HG03196 (cell line): ENCODE measurements at regions not wholly inside any gene's neighbourhood (a gene's known extent, or its start where the extent isn't known, plus 50 kb on each side); places are given as distances from the start of the nearest gene placed in this dataset.
"Not testable (repeated sequence)": the region's sequence is repeated elsewhere in the genome, so short reads cannot be mapped to it uniquely, and the experiment has no call there.

Experiments
- ATAC-seq: cut with Tn5 transposase; IDR thresholded peaks from one replicate; pipeline ENCODE4 v1.9.1; 2021; ENCODE audit not compliant: unreplicated experiment

DNA sequence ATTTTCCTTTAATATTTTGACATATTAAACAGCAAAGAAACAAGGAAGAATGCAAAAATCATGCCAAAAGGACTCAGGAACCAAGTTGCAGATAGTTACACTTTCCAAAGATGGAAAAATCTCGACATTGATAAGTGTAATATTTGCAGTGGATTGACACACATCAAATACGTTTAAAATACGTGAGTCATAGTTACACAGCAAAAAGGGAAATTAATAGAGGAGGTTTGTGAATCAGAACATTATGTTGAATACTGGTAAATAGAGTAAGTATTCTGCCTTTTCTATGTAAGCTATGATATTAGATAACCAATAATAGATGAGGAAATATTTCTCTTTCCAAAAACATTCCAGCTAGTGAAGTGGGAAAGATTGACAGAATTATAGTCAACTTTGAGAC, 1761.3 kb upstream of the IGFBP7 start:
- no peak for ATAC-seq

DNA sequence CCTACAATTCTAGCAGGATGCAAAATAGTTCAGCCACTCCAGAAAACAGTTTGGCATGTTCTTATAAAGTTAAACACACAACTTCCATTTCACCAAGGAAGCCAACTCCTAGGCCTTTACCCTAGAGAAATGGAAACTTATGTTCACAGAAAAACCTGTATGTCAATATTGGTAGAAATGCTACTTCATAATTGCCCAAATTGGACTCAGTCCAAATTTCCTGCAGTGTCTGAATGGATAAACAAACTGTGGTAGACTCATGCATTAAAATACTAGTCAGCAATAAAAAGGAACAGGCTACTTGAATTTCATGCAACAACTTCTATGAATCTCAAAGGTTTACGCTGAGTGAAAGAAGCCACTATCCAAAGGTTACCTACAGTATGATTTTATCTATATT, 1738.8 kb upstream of the IGFBP7 start:
- no peak for ATAC-seq

GRCh38 chr4:58843455-58843854, 1733.3 kb upstream of the IGFBP7 start:
- ATAC-seq = no peak

DNA sequence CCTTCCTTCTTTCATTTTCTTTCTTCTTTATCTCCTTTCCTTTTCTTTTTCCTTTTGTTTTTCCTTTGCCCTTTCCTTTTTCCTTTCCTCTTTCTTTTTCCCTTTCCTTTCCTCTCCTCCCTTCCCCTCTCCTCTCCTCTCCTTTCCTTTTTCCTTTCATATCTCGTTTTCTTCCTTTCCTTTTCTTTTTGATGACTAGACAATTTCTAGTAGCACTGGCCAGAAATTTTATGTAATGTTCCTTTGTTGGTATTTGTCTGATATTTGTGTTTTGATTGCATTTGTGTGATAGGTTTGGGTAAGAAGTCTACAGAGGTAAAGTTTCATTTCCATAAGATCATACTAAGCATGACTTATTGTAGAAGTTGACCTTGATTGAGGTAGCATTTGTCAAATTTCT, 1722.9 kb upstream of the IGFBP7 start:
- ATAC-seq = no peak

DNA sequence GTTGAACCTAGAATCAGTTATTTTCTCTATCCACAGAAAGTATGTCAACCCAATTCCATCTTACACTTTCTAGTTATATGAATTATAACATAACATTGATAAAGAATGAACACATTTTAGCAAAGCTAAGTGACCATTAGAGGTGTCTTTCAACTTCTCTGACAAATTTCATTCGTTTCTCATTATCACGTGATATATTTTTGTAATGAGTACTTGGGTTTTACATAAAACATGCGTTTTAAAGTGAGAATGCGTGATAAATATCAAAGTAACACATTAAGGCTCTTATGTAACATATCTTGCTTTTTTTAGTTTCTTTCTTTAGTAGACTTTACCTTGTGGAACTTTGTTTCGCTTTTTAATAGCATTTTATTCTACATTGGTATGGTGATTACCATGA, 1715.1 kb upstream of the IGFBP7 start:
- ATAC-seq = no peak

GRCh38 chr4:58818560-58818959, 1708.4 kb upstream of the IGFBP7 start:
- ATAC-seq = not testable (repeated sequence)

- no peak for ATAC-seq
Measured at GRCh38 chr4:58809948-58810347, 1699.8 kb upstream of the IGFBP7 start.

DNA sequence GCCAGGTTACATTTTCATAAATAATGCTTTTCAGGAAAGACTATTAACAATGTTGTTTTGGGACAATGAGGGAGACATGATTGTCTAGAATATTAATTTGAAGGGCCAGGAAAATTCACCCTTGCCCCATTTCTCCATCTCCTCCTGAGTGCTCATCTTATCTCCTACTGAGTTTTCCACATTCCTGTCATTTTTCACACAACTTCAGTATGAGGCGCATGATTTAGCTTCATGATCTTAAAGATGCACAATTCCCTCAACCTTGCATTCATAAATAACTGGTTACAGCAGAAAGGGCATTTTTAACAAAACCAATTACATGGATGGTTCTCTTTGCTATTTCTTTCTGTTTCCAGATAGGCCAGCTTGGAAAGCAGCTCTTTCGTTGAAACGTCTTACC, 1699.2 kb upstream of the IGFBP7 start:
- no peak for ATAC-seq

- ATAC-seq = no peak
Measured at GRCh38 chr4:58808817-58809216, 1698.6 kb upstream of the IGFBP7 start.

- ATAC-seq = no peak
Measured at GRCh38 chr4:58807843-58808615, 1697.8 kb upstream of the IGFBP7 start.

DNA sequence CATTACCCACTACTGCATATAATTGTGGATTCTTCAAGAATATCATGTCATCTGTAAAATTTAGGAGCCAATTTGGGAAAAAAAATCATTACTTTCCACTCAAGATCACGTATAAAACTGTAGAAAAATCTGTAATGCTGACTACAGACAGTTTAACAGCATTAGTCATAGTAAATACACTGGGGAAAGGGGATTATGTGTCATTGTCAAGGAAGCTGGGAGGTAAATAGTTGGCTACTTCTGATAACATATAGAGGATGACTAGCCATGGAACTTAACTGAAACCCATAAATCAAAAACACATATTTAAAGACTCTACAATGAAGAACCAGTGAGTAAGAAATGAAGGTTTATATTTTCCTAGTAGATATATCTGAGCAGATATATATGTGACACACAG, 1666.4 kb upstream of the IGFBP7 start:
- ATAC-seq = no peak

- ATAC-seq = no peak
Measured at GRCh38 chr4:58767598-58767997, 1657.4 kb upstream of the IGFBP7 start.

DNA sequence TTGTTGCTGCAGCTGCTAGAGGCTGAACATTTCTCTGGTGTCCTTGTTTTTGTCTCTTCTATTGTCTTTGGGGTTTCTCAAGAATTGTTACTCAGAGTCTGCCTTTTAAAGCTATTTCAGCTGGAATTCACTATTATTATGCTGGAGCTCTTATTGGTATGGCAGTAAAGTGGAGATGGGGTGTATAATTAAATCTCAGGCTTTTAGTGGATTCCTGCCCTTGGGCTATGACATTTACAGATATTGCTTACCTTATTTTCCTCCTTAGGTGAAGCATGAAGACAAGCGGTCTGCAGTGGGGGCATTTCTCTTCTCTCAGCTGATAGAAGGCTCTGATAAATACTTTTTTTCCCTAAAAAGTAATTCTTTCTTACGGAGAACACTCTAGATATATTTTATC, 1656.6 kb upstream of the IGFBP7 start:
- no peak for ATAC-seq

DNA sequence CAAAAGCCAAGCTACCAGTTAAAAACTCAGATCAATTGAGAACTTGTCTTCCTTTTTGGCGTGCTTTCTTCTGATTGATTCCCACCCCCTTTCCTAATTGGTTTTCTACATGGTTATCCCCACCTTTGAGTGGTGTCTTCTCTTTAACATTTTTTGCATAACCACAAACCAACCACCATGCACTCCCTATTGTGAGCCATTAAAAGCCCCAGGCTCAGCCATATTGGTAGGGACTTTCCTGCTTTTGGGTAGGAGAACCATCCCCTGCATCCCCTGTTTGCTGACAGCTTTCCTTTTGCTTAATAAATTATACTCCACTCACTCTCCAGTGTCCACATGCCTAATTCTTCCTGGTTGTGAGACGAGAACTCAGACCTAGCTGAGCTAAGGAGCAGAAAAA, 1651.4 kb upstream of the IGFBP7 start:
- no peak for ATAC-seq

DNA sequence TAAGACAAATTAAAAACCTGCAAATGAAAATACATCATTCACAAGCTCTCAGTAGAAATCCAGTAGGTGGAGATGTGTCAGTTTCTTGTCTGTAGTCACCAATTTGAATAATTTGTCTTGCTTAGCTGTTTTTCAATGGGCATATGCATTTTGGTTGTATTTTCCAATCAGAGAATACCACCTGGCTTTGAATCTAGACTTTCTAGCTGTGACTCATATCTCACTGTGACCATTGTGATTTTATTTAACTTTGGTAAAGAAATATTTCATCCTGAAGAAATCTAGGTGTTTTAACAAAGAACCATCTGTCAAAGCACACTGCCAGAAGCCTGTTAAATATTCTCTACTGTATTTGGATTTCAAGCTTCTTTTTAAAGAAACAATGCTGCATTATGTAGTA, 1650.6 kb upstream of the IGFBP7 start:
- ATAC-seq = no peak

DNA sequence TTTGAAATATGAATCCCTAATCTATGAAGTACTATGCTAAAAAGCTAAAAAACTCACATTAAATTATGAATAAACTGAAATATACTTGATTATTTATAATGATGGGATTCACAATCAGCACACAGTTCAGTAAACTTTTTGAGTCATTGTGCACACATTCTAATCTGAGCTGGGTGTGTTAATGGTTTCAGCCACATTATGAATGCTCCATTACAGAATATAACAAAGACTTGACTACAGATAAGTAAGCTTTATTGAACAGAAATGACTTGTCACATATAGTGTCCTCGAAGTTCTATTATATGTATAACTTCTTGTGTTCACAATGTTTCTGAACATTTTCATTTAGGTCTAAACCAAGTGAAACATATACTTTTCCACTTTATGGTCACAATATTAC, 1649.9 kb upstream of the IGFBP7 start:
- no peak for ATAC-seq

DNA sequence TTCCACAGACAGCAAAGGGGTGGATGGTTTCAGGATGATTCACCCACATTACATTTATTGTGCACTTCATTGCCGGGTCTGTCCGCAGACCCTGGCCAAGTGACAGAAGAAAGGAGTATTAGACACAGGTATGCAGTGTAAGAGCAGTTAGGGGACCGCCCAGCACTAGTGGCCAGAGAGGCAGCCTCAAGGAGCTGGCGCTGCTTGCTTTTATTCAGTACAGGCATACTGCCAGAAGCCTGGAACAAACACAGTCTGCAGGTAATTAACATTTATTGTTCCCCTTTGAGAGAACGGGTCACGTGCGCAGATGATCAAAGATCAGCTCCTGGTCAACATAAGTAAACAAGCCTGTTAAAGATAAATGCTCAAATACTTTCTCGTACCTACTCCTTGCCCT, 1639.0 kb upstream of the IGFBP7 start:
- ATAC-seq = no peak

DNA sequence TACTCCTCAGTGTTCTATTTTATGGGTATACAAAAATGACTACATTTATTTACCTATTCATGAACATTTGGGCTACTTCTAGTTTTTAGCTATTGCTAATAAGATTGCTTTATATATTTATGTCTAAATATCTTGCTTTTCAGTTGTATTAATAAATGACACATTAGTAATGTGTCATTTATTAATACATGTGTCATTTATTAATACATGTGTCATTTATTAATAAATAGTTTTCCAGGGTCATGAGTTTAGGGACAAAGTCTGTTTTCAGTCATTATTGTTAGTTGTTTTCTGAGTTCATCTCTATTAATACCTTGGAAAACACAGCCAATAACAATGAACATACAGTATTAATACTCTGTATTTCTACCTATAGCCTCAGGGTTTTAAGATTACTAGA, 1630.7 kb upstream of the IGFBP7 start:
- ATAC-seq = no peak

GRCh38 chr4:58739275-58739674, 1629.1 kb upstream of the IGFBP7 start:
- ATAC-seq = no peak

DNA sequence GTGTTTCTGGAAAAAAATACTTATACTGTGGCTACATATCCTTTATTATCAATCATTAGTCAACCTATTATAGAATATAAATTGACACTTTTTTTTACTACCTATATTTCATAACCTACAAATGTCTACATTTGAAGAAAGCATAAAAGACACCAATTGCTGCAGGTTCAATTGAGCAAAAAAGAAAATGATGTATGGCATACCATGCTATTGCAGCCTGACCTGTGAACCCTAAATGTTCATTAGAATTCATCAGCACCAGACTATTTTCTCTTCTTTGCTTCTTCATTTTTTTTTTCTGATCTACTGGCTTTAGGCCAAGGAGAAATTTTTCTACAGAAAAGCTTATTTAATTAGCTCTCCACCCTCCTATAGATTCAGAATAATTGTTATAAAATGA, 1628.2 kb upstream of the IGFBP7 start:
- no peak for ATAC-seq

- no peak for ATAC-seq
Measured at GRCh38 chr4:58734030-58734674, 1624.0 kb upstream of the IGFBP7 start.

GRCh38 chr4:58732973-58733372, 1622.8 kb upstream of the IGFBP7 start:
- ATAC-seq = no peak

DNA sequence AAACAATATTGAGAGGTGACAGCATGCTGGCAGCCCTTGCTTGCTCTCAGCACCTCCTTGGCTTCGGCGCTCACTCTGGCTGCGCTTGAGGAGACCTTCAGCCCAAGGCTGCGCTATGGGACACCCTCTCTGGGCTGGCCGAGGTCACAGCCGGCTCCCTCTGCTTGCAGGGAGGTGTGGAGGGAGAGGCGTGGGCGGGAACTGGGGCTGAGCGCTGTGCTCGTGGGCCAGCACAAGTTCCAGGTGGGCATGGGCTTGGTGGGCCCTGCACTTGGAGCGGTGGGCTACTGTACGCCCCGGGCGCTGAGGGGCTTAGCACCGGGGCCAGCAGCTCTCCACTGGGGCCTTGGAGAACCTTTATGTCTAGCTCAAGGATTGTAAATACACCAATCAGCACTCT, 1613.8 kb upstream of the IGFBP7 start:
- ATAC-seq = no peak
